Heart left ventricle (tissue), 13 donors: ENCODE measurements at regions not wholly inside any gene's neighbourhood (a gene's known extent, or its start where the extent isn't known, plus 50 kb on each side); places are given as distances from the start of the nearest gene placed in this dataset.

ENCODE experiments used
- CTCF ChIP-seq, 12 donors: fragments of 200-600 bp; sonication (generic) in 4 of 12; IDR thresholded peaks; one replicate each; pipeline versions ENCODE4 v1.5.0 to v1.8.0; 2018 to 2022; ENCODE audit warnings: antibody characterized with exemption in 12 of 12, mild to moderate bottlenecking in 5 of 12
- POLR2A ChIP-seq, 2 donors: fragments of 450-650 bp; IDR thresholded peaks; one replicate each; pipeline ENCODE4 v1.6.1; 2017; ENCODE audit warnings: antibody characterized with exemption in 2 of 2, mild to moderate bottlenecking in 2 of 2, moderate library complexity in 2 of 2
- donor health status: ischemic (EF 13 %, LVEDD 7.1; RV severe dilation, severe dysfunction).
- donor health status: DM: no; HTN: yes; CAD: no.
- donor health status: DM: no; HTN: no; CAD: no.
- donor health status: ischemic (EF 25% LVEDD 6.9; RV normal size, moderate dysfunction).
- donor health status: ischemic (EF 25% LVEDD 5.7; RV mildly dilated, moderate dysfunction).
- donor health status: ischemic (EF 35%, LVEDD 5.7; RV mildly dilated, moderate dysfunction).
- donor health status: nonischemic (EF 11% LVEDD 7.7; RV severe dilation, severe dysfunction).
- donor health status: DM: yes; HTN: yes; CAD: no.
- donor health status: PGD.
- donor health status: ischemic (EF 29% LVEDD 5.4; RV normal size, mild dysfunction).
- donor health status: nonischemic (EF 23%, LVEDD 6.1; RV moderate dilation, normal function).

DNA sequence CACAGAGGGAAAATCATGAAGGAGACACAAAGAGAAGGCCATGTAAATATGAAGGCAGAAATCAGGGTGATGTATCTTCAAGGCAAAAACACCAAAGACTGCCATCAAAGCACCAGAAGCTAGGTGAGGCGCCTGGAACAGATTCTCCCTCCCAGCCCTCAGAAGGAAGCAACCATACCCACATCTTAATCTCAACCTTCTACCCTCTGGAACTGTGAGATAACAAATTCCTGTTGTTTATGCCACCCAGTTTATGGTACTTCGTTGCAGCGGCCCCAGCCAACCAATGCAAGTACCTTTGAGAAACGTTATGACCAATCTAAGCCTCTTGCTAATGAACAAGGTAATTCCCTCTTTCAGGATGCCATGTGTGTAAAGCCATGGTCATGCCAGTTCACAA lies 66.2 kb upstream of the STXBP5 start:
- no peak for TF ChIP-seq POLR2A (IDR thresholded peaks at IDR 0.05)
- TF ChIP-seq CTCF (IDR thresholded peaks at IDR 0.05), result no peak
